Common myeloid progenitor, CD34-positive (primary cell): ENCODE measurements at regions not wholly inside any gene's neighbourhood (a gene's known extent, or its start where the extent isn't known, plus 50 kb on each side); places are given as distances from the start of the nearest gene placed in this dataset.

Experiments
- CTCF ChIA-PET: fragments of 350-600 bp; sonication (Branson Sonifier 250); formaldehyde crosslinking; loops from one replicate; lab custom pipeline; 2021; ENCODE audit warnings: antibody characterized with exemption; lab: Charles Lee
- POLR2A ChIA-PET: fragments of 350-600 bp; sonication (Branson Sonifier 250); formaldehyde crosslinking; loops from one replicate; lab custom pipeline; 2021; ENCODE audit warnings: antibody characterized with exemption; lab: Charles Lee
- DNase-seq, 3 donors: peaks; one replicate each; pipeline versions ENCODE4 v3.0.0 to v3.0.0-alpha.2; 2013
- H3K27ac ChIP-seq, 2 experiments: 1 replicate in 1 of 2; 2 replicates in 1 of 2; pipeline ENCODE4 v1.7.0; 2013; ENCODE audit warnings: inconsistent platforms in 2 of 2, low read length in 2 of 2, mild to moderate bottlenecking in 2 of 2, low read depth in 1 of 2, moderate library complexity in 1 of 2; ENCODE audit not compliant: severe bottlenecking in 2 of 2, insufficient read depth in 1 of 2, poor library complexity in 1 of 2
- H3K27me3 ChIP-seq, 5 experiments: replicated peaks in 2 of 5; 1 replicate in 3 of 5; 2 replicates in 2 of 5; pipeline versions ENCODE4 v1.6.1 to v1.7.0; 2013; ENCODE audit warnings: low read length in 4 of 5, mild to moderate bottlenecking in 2 of 5, moderate library complexity in 2 of 5, inconsistent platforms in 1 of 5; ENCODE audit not compliant: insufficient read depth in 5 of 5, control insufficient read depth in 4 of 5
- H3K36me3 ChIP-seq, 4 experiments: 1 replicate in 2 of 4; 2 replicates in 2 of 4; pipeline versions ENCODE4 v1.6.1 to v1.7.0; 2013; ENCODE audit warnings: low read length in 3 of 4, control low read depth in 1 of 4, mild to moderate bottlenecking in 1 of 4; ENCODE audit not compliant: control insufficient read depth in 4 of 4, insufficient read depth in 4 of 4
- H3K4me1 ChIP-seq, 4 experiments: 1 replicate in 3 of 4; 2 replicates in 1 of 4; pipeline versions ENCODE4 v1.6.1 to v1.7.1; 2013; ENCODE audit warnings: low read length in 3 of 4, mild to moderate bottlenecking in 3 of 4, control low read depth in 1 of 4, inconsistent platforms in 1 of 4, moderate library complexity in 1 of 4; ENCODE audit not compliant: control insufficient read depth in 4 of 4, insufficient read depth in 4 of 4; ENCODE audit errors: control extremely low read depth in 1 of 4
- H3K4me3 ChIP-seq, 7 experiments: 1 replicate in 4 of 7; 2 replicates in 3 of 7; pipeline versions ENCODE4 v1.5.1 to v1.7.0; 2013; ENCODE audit warnings: mild to moderate bottlenecking in 7 of 7, low read length in 6 of 7, moderate library complexity in 6 of 7, inconsistent platforms in 2 of 7, low read depth in 2 of 7, control low read depth in 1 of 7; ENCODE audit not compliant: insufficient read depth in 4 of 7, control insufficient read depth in 1 of 7; ENCODE audit errors: extremely low read depth in 1 of 7
- H3K9me3 ChIP-seq, 5 experiments: 1 replicate in 4 of 5; 2 replicates in 1 of 5; pipeline versions ENCODE4 v1.6.1 to v1.7.1; 2013; ENCODE audit warnings: low read length in 4 of 5, mild to moderate bottlenecking in 2 of 5, inconsistent platforms in 1 of 5, low read depth in 1 of 5, moderate library complexity in 1 of 5; ENCODE audit not compliant: control insufficient read depth in 4 of 5, insufficient read depth in 2 of 5; ENCODE audit errors: control extremely low read depth in 1 of 5
- WGBS: methylation state at CpG from one replicate; pipeline ENCODE4 v1.1.5; 2013; ENCODE audit not compliant: insufficient coverage; 5-methylcytosine and 5-hydroxymethylcytosine counted together

- no peak for DNase-seq
- Histone ChIP-seq H3K27me3 (no peaks in the 10 kb centered on the region), H3K4me1 (no peaks in the 10 kb centered on the region), H3K27ac (no peak overlapping the region), H3K36me3 (no peaks in the 10 kb centered on the region), H3K4me3 (no peak overlapping the region), H3K9me3 (no peaks in the 10 kb centered on the region)
- CTCF ChIA-PET, result no interaction called here
- 100% methylated on average over 2 of the region's 4 CpGs for WGBS
- POLR2A ChIA-PET, result no interaction called here
These were observed 959.9 kb upstream of the GHITM start for GRCh38 chr10:83179371-83179770.

- ChIA-PET POLR2A (no interaction called here), CTCF (no interaction called here)
- Histone ChIP-seq H3K27me3 (no peaks in the 10 kb centered on the region), H3K4me1 (no peaks in the 10 kb centered on the region), H3K36me3 (no peaks in the 10 kb centered on the region), H3K4me3 (no peak overlapping the region), H3K9me3 (no peaks in the 10 kb centered on the region), H3K27ac (no peak overlapping the region)
- DNase-seq, result no peak
- WGBS, result 100% methylated on average over 2 of the region's 2 CpGs
These were observed 957.2 kb upstream of the GHITM start for GRCh38 chr10:83182076-83182475.

- ChIA-PET POLR2A (no interaction called here), CTCF (no interaction called here)
- WGBS, result 95% methylated on average over 4 of the region's 6 CpGs
- no peak for DNase-seq
- no peak overlapping the region for H3K27ac ChIP-seq
- H3K36me3 ChIP-seq, result no peaks in the 10 kb centered on the region
- no peaks in the 10 kb centered on the region for H3K27me3 ChIP-seq
- no peaks in the 10 kb centered on the region for H3K4me1 ChIP-seq
- no peaks in the 10 kb centered on the region for H3K9me3 ChIP-seq
- no peak overlapping the region for H3K4me3 ChIP-seq
These were observed 954.7 kb upstream of the GHITM start for GRCh38 chr10:83184641-83185040.

GRCh38 chr10:83190614-83191013, 948.7 kb upstream of the GHITM start:
- WGBS, result 100% methylated on average over 4 of the region's 4 CpGs
- no peaks in the 10 kb centered on the region for H3K27me3 ChIP-seq
- no peak overlapping the region for H3K27ac ChIP-seq
- ChIA-PET CTCF (interaction anchor here (0.6 kb wide), 1 partner anchor 18 kb away, joined by 3 read pairs; no protein-coding TSS in a partner anchor), POLR2A (no interaction called here)
- no peaks in the 10 kb centered on the region for H3K4me1 ChIP-seq
- no peak overlapping the region for H3K4me3 ChIP-seq
- DNase-seq, result no peak
- H3K9me3 ChIP-seq, result no peaks in the 10 kb centered on the region
- H3K36me3 ChIP-seq, result no peaks in the 10 kb centered on the region

GRCh38 chr10:83193026-83193425, 946.3 kb upstream of the GHITM start:
- no peaks in the 10 kb centered on the region for H3K36me3 ChIP-seq
- H3K27ac ChIP-seq, result no peak overlapping the region
- POLR2A ChIA-PET, result no interaction called here
- H3K4me3 ChIP-seq, result no peak overlapping the region
- WGBS, result 60% methylated on average over 3 of the region's 4 CpGs
- no peaks in the 10 kb centered on the region for H3K27me3 ChIP-seq
- no peaks in the 10 kb centered on the region for H3K4me1 ChIP-seq
- CTCF ChIA-PET, result no interaction called here
- no peaks in the 10 kb centered on the region for H3K9me3 ChIP-seq
- DNase-seq, result no peak

GRCh38 chr10:83195021-83195420, 944.3 kb upstream of the GHITM start:
- H3K27me3 ChIP-seq, result no peaks in the 10 kb centered on the region
- H3K27ac ChIP-seq, result no peak overlapping the region
- DNase-seq, result no peak
- no CpG with 5 or more reads among the region's 3 CpGs for WGBS
- no peak overlapping the region for H3K4me3 ChIP-seq
- H3K9me3 ChIP-seq, result no peaks in the 10 kb centered on the region
- CTCF ChIA-PET, result no interaction called here
- POLR2A ChIA-PET, result no interaction called here
- H3K36me3 ChIP-seq, result no peaks in the 10 kb centered on the region
- H3K4me1 ChIP-seq, result no peaks in the 10 kb centered on the region

- H3K4me3 ChIP-seq, result no peak overlapping the region
- H3K27ac ChIP-seq, result no peak overlapping the region
- H3K36me3 ChIP-seq, result no peaks in the 10 kb centered on the region
- CTCF ChIA-PET, result no interaction called here
- no peak for DNase-seq
- POLR2A ChIA-PET, result no interaction called here
- no CpG with 5 or more reads among the region's 1 CpG for WGBS
- H3K9me3 ChIP-seq, result no peaks in the 10 kb centered on the region
- H3K27me3 ChIP-seq, result no peaks in the 10 kb centered on the region
- H3K4me1 ChIP-seq, result no peaks in the 10 kb centered on the region
These were observed 939.9 kb upstream of the GHITM start for GRCh38 chr10:83199374-83199773.
